Endothelial cell of umbilical vein (primary cell): ENCODE measurements at regions not wholly inside any gene's neighbourhood (a gene's known extent, or its start where the extent isn't known, plus 50 kb on each side); places are given as distances from the start of the nearest gene placed in this dataset.

Experiments used
- BruUV-seq: library from RNA; stranded (reverse); fragments of 400-500 nt; replicated peaks from 2 replicates; lab custom pipeline; 2021; lab: Mats Ljungman, UMichigan
- CTCF ChIA-PET: fragments of 300-600, 350-600 bp; sonication (Branson Sonifier 250); formaldehyde crosslinking; loops from one replicate; lab custom pipeline; 2021; ENCODE audit warnings: antibody characterized with exemption, inconsistent platforms; lab: Charles Lee
- POLR2A ChIA-PET: fragments of 300-600, 350-600 bp; sonication (Branson Sonifier 250); formaldehyde crosslinking; loops from one replicate; lab custom pipeline; 2021; ENCODE audit warnings: antibody characterized with exemption, inconsistent platforms; lab: Charles Lee
- DNase-seq: peaks from one replicate; pipeline ENCODE4 v3.0.0-alpha.2; 2011; ENCODE audit warnings: low read depth, low spot score
- FAIRE-seq: peaks from 2 replicates; lab custom pipeline; 2011; peaks lifted over from hg19 to GRCh38; lab: Jason Lieb, UNC
- H2AFZ ChIP-seq: 2 replicates; pipeline ENCODE4 v1.6.0; 2012; ENCODE audit warnings: low read depth, low read length, control low read depth, inconsistent platforms
- H3K27ac ChIP-seq: 2 replicates; pipeline ENCODE4 v1.5.1; 2011; ENCODE audit warnings: low read depth, mild to moderate bottlenecking, control low read depth, low read length, moderate library complexity; ENCODE audit not compliant: insufficient read depth
- H3K27me3 ChIP-seq, 2 experiments: 2 replicates each; pipeline versions ENCODE4 v1.6.0 to v1.6.1; 2011; ENCODE audit warnings: low read length in 2 of 2, mixed read lengths in 1 of 2; ENCODE audit not compliant: control insufficient read depth in 2 of 2, insufficient read depth in 2 of 2
- H3K36me3 ChIP-seq, 2 experiments: 2 replicates in 1 of 2; 3 replicates in 1 of 2; pipeline ENCODE4 v1.5.1; 2011; ENCODE audit warnings: low read length in 2 of 2, mild to moderate bottlenecking in 1 of 2, moderate library complexity in 1 of 2; ENCODE audit not compliant: control insufficient read depth in 2 of 2, insufficient read depth in 2 of 2; ENCODE audit errors: extremely low read depth in 1 of 2
- H3K4me1 ChIP-seq: 3 replicates; pipeline ENCODE4 v1.5.1; 2011; ENCODE audit warnings: mild to moderate bottlenecking, low read length; ENCODE audit not compliant: control insufficient read depth, insufficient read depth; ENCODE audit errors: extremely low read depth
- H3K4me2 ChIP-seq: 2 replicates; pipeline ENCODE4 v1.6.1; 2011; ENCODE audit warnings: low read length, control low read depth, mixed read lengths; ENCODE audit not compliant: insufficient read depth
- H3K4me3 ChIP-seq, 3 experiments: fragments of 200-600 bp in 1 of 3; sonication (generic), shearing (Covaris generic) in 1 of 3; replicated peaks in 1 of 3; 2 replicates each; pipeline ENCODE4 v1.5.1; 2011 to 2016; ENCODE audit warnings: control low read depth in 3 of 3, low read length in 3 of 3, mild to moderate bottlenecking in 2 of 3, inconsistent platforms in 1 of 3, low read depth in 1 of 3, moderate library complexity in 1 of 3; ENCODE audit not compliant: insufficient read depth in 1 of 3
- H3K79me2 ChIP-seq: 2 replicates; pipeline ENCODE4 v1.6.0; 2012; ENCODE audit warnings: low read length, inconsistent platforms; ENCODE audit not compliant: control insufficient read depth, insufficient read depth
- H3K9ac ChIP-seq: replicated peaks from 2 replicates; pipeline ENCODE3; 2011; ENCODE audit warnings: low read length, control low read depth; ENCODE audit not compliant: insufficient read depth; ENCODE audit errors: extremely low read depth
- H3K9me1 ChIP-seq: replicated peaks from 3 replicates; pipeline ENCODE4 v1.6.0; 2011; ENCODE audit warnings: mild to moderate bottlenecking, low read length; ENCODE audit not compliant: control insufficient read depth, insufficient read depth; ENCODE audit errors: extremely low read depth
- H3K9me3 ChIP-seq: replicated peaks from 2 replicates; pipeline ENCODE4 v1.5.1; 2012; ENCODE audit warnings: low read length, inconsistent platforms; ENCODE audit not compliant: control insufficient read depth, insufficient read depth
- H4K20me1 ChIP-seq: replicated peaks from 2 replicates; pipeline ENCODE3; 2011; ENCODE audit warnings: mild to moderate bottlenecking, low read length; ENCODE audit not compliant: control insufficient read depth, insufficient read depth; ENCODE audit errors: extremely low read depth
- FOS ChIP-seq: IDR thresholded peaks from 2 replicates; pipeline ENCODE4 v1.6.1; 2011; ENCODE audit warnings: mild to moderate bottlenecking, low read length, moderate library complexity, borderline replicate concordance; ENCODE audit not compliant: insufficient read depth
- JUN ChIP-seq: IDR thresholded peaks from 2 replicates; pipeline ENCODE4 v1.6.1; 2011; ENCODE audit warnings: borderline replicate concordance, low read depth; ENCODE audit not compliant: insufficient read length, insufficient read depth
- POLR2A ChIP-seq: IDR thresholded peaks from 2 replicates; pipeline ENCODE4 v1.6.1; 2012; ENCODE audit warnings: low read depth, mild to moderate bottlenecking, control low read depth, low read length
- POLR2AphosphoS5 ChIP-seq: IDR thresholded peaks from 2 replicates; pipeline ENCODE4 v1.6.1; 2012; ENCODE audit warnings: low read depth, mild to moderate bottlenecking, control low read depth, low read length, moderate library complexity; ENCODE audit not compliant: insufficient read depth
- dilution Hi-C: fragments of 300-500 bp; cut with MboI; formaldehyde crosslinking; loops from one replicate; pipeline ENCODE4 v1.15.0; 2019; ENCODE audit warnings: low sequenced_read_pairs; ENCODE audit not compliant: extremely low pct_ligation_motif_present
- intact Hi-C: fragments of 100-400 bp; cut with micrococcal nuclease; formaldehyde crosslinking; loops from one replicate; pipeline ENCODE4 v1.10.0; 2022
- TF ChIP-seq, protein P1 (sequence below), 2 donors: IDR thresholded peaks; 1 replicate in 1 of 2; 2 replicates in 1 of 2; pipeline ENCODE4 v1.5.1; 2011; ENCODE audit warnings: low read length in 2 of 2, mild to moderate bottlenecking in 2 of 2, moderate library complexity in 2 of 2, control low read depth in 1 of 2, inconsistent platforms in 1 of 2, low read depth in 1 of 2; ENCODE audit not compliant: insufficient read depth in 1 of 2; ENCODE audit errors: extremely low read depth in 1 of 2

DNA sequence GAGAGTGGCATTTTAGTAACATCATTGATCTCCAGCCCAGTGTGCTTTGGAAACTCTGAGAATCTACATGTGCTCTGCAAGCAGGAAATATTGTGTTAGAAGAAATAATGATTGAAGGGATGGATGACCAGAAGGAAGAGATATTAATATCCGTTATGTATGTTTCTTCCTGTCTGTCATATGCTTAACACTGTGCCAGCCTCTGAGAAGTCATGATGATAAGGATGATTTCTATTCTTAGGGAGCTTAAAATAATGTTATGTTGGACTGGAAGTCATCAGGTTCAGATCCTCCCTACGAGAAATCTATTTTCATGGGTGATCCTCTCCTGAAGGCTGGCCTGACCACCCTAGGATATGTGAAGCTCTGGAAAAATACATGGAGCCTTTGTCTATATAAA is 192.4 kb upstream of the GORAB start:
- no peaks in the 10 kb centered on the region for H3K36me3 ChIP-seq
- no peak for DNase-seq
- H3K4me2 ChIP-seq = no peak overlapping the region
- no peaks in the 10 kb centered on the region for H3K9me1 ChIP-seq
- no peaks in the 10 kb centered on the region for H3K4me1 ChIP-seq
- no peak for FAIRE-seq
- no peak overlapping the region for H3K4me3 ChIP-seq
- TF ChIP-seq JUN = no peak
- TF ChIP-seq, protein P1, sequence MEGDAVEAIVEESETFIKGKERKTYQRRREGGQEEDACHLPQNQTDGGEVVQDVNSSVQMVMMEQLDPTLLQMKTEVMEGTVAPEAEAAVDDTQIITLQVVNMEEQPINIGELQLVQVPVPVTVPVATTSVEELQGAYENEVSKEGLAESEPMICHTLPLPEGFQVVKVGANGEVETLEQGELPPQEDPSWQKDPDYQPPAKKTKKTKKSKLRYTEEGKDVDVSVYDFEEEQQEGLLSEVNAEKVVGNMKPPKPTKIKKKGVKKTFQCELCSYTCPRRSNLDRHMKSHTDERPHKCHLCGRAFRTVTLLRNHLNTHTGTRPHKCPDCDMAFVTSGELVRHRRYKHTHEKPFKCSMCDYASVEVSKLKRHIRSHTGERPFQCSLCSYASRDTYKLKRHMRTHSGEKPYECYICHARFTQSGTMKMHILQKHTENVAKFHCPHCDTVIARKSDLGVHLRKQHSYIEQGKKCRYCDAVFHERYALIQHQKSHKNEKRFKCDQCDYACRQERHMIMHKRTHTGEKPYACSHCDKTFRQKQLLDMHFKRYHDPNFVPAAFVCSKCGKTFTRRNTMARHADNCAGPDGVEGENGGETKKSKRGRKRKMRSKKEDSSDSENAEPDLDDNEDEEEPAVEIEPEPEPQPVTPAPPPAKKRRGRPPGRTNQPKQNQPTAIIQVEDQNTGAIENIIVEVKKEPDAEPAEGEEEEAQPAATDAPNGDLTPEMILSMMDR (IDR thresholded peaks at IDR 0.05; ENCODE audit: extremely low read depth in 1 of 2, insufficient read depth in 1 of 2, low read depth in 1 of 2, low read length in 2 of 2) = no peak
- TF ChIP-seq FOS = no peak
- no peak for TF ChIP-seq POLR2AphosphoS5
- H3K79me2 ChIP-seq = no peaks in the 10 kb centered on the region
- POLR2A ChIA-PET = no interaction called here
- no peak overlapping the region for H3K27ac ChIP-seq
- dilution Hi-C loops = no loop called here
- H2AFZ ChIP-seq = no peak overlapping the region
- no peaks in the 10 kb centered on the region for H4K20me1 ChIP-seq
- CTCF ChIA-PET = no interaction called here
- H3K9me3 ChIP-seq = no peaks in the 10 kb centered on the region
- H3K27me3 ChIP-seq = no peaks in the 10 kb centered on the region
- intact Hi-C loops = no loop called here
- BruUV-seq = no TSS peak
- H3K9ac ChIP-seq = no peak overlapping the region

DNA sequence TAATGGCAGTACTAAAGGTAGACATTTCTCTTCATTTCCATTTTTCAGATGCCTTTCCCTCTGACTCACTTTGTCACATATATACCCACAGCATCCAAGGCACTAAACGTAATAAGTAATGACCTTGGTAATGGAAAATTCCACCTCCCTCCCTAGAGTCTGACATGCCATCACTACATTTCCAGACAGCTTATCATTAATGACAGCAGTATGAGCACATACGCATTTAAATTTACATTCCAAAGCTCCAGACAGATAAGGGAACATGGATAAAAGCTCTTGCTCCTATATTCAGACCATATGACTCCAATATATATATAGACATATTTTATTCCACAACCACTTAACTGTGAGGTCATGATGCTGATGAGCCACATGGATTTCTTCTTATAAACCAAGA is 191.7 kb upstream of the GORAB start:
- dilution Hi-C loops (no loop called here), intact Hi-C loops (no loop called here)
- no peak for DNase-seq
- no peak for FAIRE-seq
- Histone ChIP-seq H3K36me3 (no peaks in the 10 kb centered on the region), H3K4me1 (no peaks in the 10 kb centered on the region), H2AFZ (no peak overlapping the region), H3K4me3 (no peak overlapping the region), H3K27ac (no peak overlapping the region), H3K79me2 (no peaks in the 10 kb centered on the region), H3K27me3 (no peaks in the 10 kb centered on the region), H3K9ac (no peak overlapping the region), H4K20me1 (no peaks in the 10 kb centered on the region), H3K4me2 (no peak overlapping the region), H3K9me3 (no peaks in the 10 kb centered on the region), H3K9me1 (no peaks in the 10 kb centered on the region)
- TF ChIP-seq JUN = no peak
- no peak for TF ChIP-seq POLR2A
- no peak for TF ChIP-seq FOS
- ChIA-PET CTCF (interaction anchor here (1.1 kb wide), 1 partner anchor 9 kb away, joined by 3 read pairs; no protein-coding TSS in a partner anchor), POLR2A (no interaction called here)
- BruUV-seq = no TSS peak
